ENCODE measurements at regions not wholly inside any gene's neighbourhood (a gene's known extent, or its start where the extent isn't known, plus 50 kb on each side); places are given as distances from the start of the nearest gene placed in this dataset.

- no peaks in the 10 kb centered on the region for H3K9me3 ChIP-seq (ENCODE audit: insufficient read depth, low read depth)
- no peak overlapping the region for H2AFZ ChIP-seq
- intact Hi-C loops (cut with micrococcal nuclease; ENCODE audit: unreplicated experiment) = no loop called here
- H4K20me1 ChIP-seq (ENCODE audit: insufficient read depth) = no peaks in the 10 kb centered on the region
- no peak overlapping the region for H3K4me3 ChIP-seq
- no peaks in the 10 kb centered on the region for H3K27me3 ChIP-seq (ENCODE audit: insufficient read depth, low read depth)
- ChIA-PET CTCF (no interaction called here), POLR2A (ENCODE audit: unreplicated experiment) (no interaction called here)
- DNase-seq = no peak
- no peak overlapping the region for H3K27ac ChIP-seq
- no peaks in the 10 kb centered on the region for H3K4me1 ChIP-seq (replicated peaks; ENCODE audit: insufficient read depth)
- BruUV-seq (replicated peaks) = no TSS peak
- H3F3A ChIP-seq (ENCODE audit: insufficient read depth, low read depth) = no peaks in the 10 kb centered on the region
- no peaks in the 10 kb centered on the region for H3K9me2 ChIP-seq (ENCODE audit: insufficient read depth)
- no peak overlapping the region for H3K4me2 ChIP-seq
- no peaks in the 10 kb centered on the region for H3K79me2 ChIP-seq (ENCODE audit: low read depth)
- TF ChIP-seq EZH2 (IDR thresholded peaks at IDR 0.05; ENCODE audit: low read depth) = no peak
- TF ChIP-seq, protein P1, sequence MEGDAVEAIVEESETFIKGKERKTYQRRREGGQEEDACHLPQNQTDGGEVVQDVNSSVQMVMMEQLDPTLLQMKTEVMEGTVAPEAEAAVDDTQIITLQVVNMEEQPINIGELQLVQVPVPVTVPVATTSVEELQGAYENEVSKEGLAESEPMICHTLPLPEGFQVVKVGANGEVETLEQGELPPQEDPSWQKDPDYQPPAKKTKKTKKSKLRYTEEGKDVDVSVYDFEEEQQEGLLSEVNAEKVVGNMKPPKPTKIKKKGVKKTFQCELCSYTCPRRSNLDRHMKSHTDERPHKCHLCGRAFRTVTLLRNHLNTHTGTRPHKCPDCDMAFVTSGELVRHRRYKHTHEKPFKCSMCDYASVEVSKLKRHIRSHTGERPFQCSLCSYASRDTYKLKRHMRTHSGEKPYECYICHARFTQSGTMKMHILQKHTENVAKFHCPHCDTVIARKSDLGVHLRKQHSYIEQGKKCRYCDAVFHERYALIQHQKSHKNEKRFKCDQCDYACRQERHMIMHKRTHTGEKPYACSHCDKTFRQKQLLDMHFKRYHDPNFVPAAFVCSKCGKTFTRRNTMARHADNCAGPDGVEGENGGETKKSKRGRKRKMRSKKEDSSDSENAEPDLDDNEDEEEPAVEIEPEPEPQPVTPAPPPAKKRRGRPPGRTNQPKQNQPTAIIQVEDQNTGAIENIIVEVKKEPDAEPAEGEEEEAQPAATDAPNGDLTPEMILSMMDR (conservative IDR thresholded peaks at IDR 0.05) = no peak
- no peaks in the 10 kb centered on the region for H3K36me3 ChIP-seq (ENCODE audit: low read depth)
Measured at GRCh38 chr3:24614359-24614758, 119.7 kb upstream of the THRB start.

GRCh38 chr3:24615177-24615576 is 120.5 kb upstream of the THRB start:
- no peaks in the 10 kb centered on the region for H3K27me3 ChIP-seq (ENCODE audit: insufficient read depth, low read depth)
- no peaks in the 10 kb centered on the region for H3K9me2 ChIP-seq (ENCODE audit: insufficient read depth)
- H3K4me1 ChIP-seq (replicated peaks; ENCODE audit: insufficient read depth) = no peaks in the 10 kb centered on the region
- H2AFZ ChIP-seq = no peak overlapping the region
- DNase-seq = no peak
- intact Hi-C loops (cut with micrococcal nuclease; ENCODE audit: unreplicated experiment) = no loop called here
- TF ChIP-seq EZH2 (IDR thresholded peaks at IDR 0.05; ENCODE audit: low read depth) = no peak
- TF ChIP-seq, protein P1 (conservative IDR thresholded peaks at IDR 0.05) = no peak
- POLR2A ChIA-PET (ENCODE audit: unreplicated experiment) = no interaction called here
- no TSS peak for BruUV-seq (replicated peaks)
- no peak overlapping the region for H3K4me3 ChIP-seq
- H3K36me3 ChIP-seq (ENCODE audit: low read depth) = no peaks in the 10 kb centered on the region
- CTCF ChIA-PET = no interaction called here
- H3K79me2 ChIP-seq (ENCODE audit: low read depth) = no peaks in the 10 kb centered on the region
- no peaks in the 10 kb centered on the region for H4K20me1 ChIP-seq (ENCODE audit: insufficient read depth)
- H3K27ac ChIP-seq = no peak overlapping the region
- H3F3A ChIP-seq (ENCODE audit: insufficient read depth, low read depth) = no peaks in the 10 kb centered on the region
- H3K9me3 ChIP-seq (ENCODE audit: insufficient read depth, low read depth) = no peaks in the 10 kb centered on the region
- no peak overlapping the region for H3K4me2 ChIP-seq

GRCh38 chr3:24616110-24616829 is 121.6 kb upstream of the THRB start:
- CTCF ChIA-PET = no interaction called here
- H3K4me2 ChIP-seq = no peak overlapping the region

More at GRCh38 chr3:24616110-24616829, 121.6 kb upstream of the THRB start:
- TF ChIP-seq EZH2 (IDR thresholded peaks at IDR 0.05; ENCODE audit: low read depth) = no peak
- TF ChIP-seq, protein P1 (conservative IDR thresholded peaks at IDR 0.05) = no peak
- H3K9me2 ChIP-seq (ENCODE audit: insufficient read depth) = no peaks in the 10 kb centered on the region; the same call in 1 of the 2 replicates
- no peaks in the 10 kb centered on the region for H3K27me3 ChIP-seq (ENCODE audit: insufficient read depth, low read depth)
- no peaks in the 10 kb centered on the region for H3K79me2 ChIP-seq (ENCODE audit: low read depth)
- H3K36me3 ChIP-seq (ENCODE audit: low read depth) = no peaks in the 10 kb centered on the region
- H3K27ac ChIP-seq = no peak overlapping the region
- H4K20me1 ChIP-seq (ENCODE audit: insufficient read depth) = no peaks in the 10 kb centered on the region
- H3K4me1 ChIP-seq (replicated peaks; ENCODE audit: insufficient read depth) = no peaks in the 10 kb centered on the region
- BruUV-seq (replicated peaks) = no TSS peak
- H2AFZ ChIP-seq = no peak overlapping the region
- no peaks in the 10 kb centered on the region for H3F3A ChIP-seq (ENCODE audit: insufficient read depth, low read depth)
- POLR2A ChIA-PET (ENCODE audit: unreplicated experiment) = no interaction called here
- H3K4me3 ChIP-seq = no peak overlapping the region
- DNase-seq = no peak
- H3K9me3 ChIP-seq (ENCODE audit: insufficient read depth, low read depth) = no peaks in the 10 kb centered on the region
- intact Hi-C loops (cut with micrococcal nuclease; ENCODE audit: unreplicated experiment) = no loop called here

All from PC-9 (cell line).